ENCODE measurements at regions not wholly inside any gene's neighbourhood (a gene's known extent, or its start where the extent isn't known, plus 50 kb on each side); places are given as distances from the start of the nearest gene placed in this dataset.

GRCh38 chr6:104421650-104422049 lies 438.1 kb downstream of the HACE1 start:
- DNase-seq (ENCODE audit: low spot score) (no peak), ATAC-seq (no peak)
- no peak overlapping the region for H3K27ac Mint-ChIP-seq
- H3K9me3 Mint-ChIP-seq, result peaks cover under 1% of the 10 kb centered on the region
- POLR2A ChIA-PET, result no interaction called here
- no peaks in the 10 kb centered on the region for H3K27me3 Mint-ChIP-seq (ENCODE audit: low read depth)
- CTCF ChIA-PET, result no interaction called here
- no peaks in the 10 kb centered on the region for H3K4me1 Mint-ChIP-seq
- no peaks in the 10 kb centered on the region for H3K36me3 Mint-ChIP-seq
- H3K4me3 Mint-ChIP-seq, result no peak overlapping the region
- TF ChIP-seq ZNF425 (CRISPR knock-in tag; conservative IDR thresholded peaks at IDR 0.05) (no peak), SOX15 (CRISPR knock-in tag; IDR thresholded peaks at IDR 0.05) (no peak)

DNA sequence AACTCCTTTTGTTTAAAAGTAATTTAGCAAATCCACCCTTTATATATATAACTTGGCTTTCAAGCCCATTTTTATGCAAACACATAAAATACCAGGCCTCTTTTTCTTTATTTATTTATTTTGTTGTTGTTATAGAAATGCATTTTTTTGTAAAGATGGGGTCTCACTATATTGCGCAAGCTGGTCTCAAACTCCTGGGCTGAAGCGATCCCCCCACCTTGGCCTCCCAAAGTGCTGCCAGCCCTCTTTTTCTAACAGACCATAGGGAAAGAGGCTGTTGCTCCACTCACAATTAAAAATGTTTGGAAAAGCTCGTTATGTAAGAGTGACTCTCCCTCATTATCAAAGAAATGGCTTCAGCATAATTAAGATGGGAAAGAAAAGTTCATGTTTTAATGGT lies 440.9 kb downstream of the HACE1 start:
- DNase-seq (ENCODE audit: low spot score) (no peak), ATAC-seq (no peak)
- no peaks in the 10 kb centered on the region for H3K36me3 Mint-ChIP-seq
- no peaks in the 10 kb centered on the region for H3K9me3 Mint-ChIP-seq
- no peaks in the 10 kb centered on the region; the same call in 1 of the 2 replicates for H3K4me1 Mint-ChIP-seq
- ChIA-PET POLR2A (no interaction called here), CTCF (interaction anchor here (0.6 kb wide), 1 partner anchor 1098 kb away, joined by 3 read pairs; no protein-coding TSS in a partner anchor)
- H3K4me3 Mint-ChIP-seq, result no peak overlapping the region
- H3K27ac Mint-ChIP-seq, result no peak overlapping the region
- TF ChIP-seq, protein P1, sequence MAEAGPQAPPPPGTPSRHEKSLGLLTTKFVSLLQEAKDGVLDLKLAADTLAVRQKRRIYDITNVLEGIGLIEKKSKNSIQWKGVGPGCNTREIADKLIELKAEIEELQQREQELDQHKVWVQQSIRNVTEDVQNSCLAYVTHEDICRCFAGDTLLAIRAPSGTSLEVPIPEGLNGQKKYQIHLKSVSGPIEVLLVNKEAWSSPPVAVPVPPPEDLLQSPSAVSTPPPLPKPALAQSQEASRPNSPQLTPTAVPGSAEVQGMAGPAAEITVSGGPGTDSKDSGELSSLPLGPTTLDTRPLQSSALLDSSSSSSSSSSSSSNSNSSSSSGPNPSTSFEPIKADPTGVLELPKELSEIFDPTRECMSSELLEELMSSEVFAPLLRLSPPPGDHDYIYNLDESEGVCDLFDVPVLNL (CRISPR knock-in tag; IDR thresholded peaks at IDR 0.05; ENCODE audit: borderline replicate concordance, low read depth), result no peak
- TF ChIP-seq, protein P2, sequence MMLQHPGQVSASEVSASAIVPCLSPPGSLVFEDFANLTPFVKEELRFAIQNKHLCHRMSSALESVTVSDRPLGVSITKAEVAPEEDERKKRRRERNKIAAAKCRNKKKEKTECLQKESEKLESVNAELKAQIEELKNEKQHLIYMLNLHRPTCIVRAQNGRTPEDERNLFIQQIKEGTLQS (CRISPR knock-in tag; conservative IDR thresholded peaks at IDR 0.05), result no peak
- TF ChIP-seq GRHL2 (CRISPR knock-in tag; IDR thresholded peaks at IDR 0.05; ENCODE audit: insufficient replicate concordance, severe bottlenecking), result no peak
- no peak for TF ChIP-seq CDX4 (CRISPR knock-in tag; IDR thresholded peaks at IDR 0.05; ENCODE audit: borderline replicate concordance)
- TF ChIP-seq, protein P3, sequence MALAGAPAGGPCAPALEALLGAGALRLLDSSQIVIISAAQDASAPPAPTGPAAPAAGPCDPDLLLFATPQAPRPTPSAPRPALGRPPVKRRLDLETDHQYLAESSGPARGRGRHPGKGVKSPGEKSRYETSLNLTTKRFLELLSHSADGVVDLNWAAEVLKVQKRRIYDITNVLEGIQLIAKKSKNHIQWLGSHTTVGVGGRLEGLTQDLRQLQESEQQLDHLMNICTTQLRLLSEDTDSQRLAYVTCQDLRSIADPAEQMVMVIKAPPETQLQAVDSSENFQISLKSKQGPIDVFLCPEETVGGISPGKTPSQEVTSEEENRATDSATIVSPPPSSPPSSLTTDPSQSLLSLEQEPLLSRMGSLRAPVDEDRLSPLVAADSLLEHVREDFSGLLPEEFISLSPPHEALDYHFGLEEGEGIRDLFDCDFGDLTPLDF (CRISPR knock-in tag; IDR thresholded peaks at IDR 0.05), result no peak
- no peak for TF ChIP-seq ZNF281 (CRISPR knock-in tag; IDR thresholded peaks at IDR 0.05)
- TF ChIP-seq ZNF232 (CRISPR knock-in tag; IDR thresholded peaks at IDR 0.05), result no peak
- TF ChIP-seq KAT7 (CRISPR knock-in tag; IDR thresholded peaks at IDR 0.05; ENCODE audit: borderline replicate concordance), result no peak
- no peak for TF ChIP-seq ZNF396 (CRISPR knock-in tag; IDR thresholded peaks at IDR 0.05; ENCODE audit: borderline replicate concordance)
- TF ChIP-seq EMX1 (CRISPR knock-in tag; IDR thresholded peaks at IDR 0.05), result no peak
- no peak for TF ChIP-seq ESRRA (CRISPR knock-in tag; IDR thresholded peaks at IDR 0.05; ENCODE audit: borderline replicate concordance)
- no peak for TF ChIP-seq TCF7 (CRISPR knock-in tag; IDR thresholded peaks at IDR 0.05; ENCODE audit: low read depth)
- H3K27me3 Mint-ChIP-seq (ENCODE audit: low read depth), result no peaks in the 10 kb centered on the region

GRCh38 chr6:104418125-104418524 lies 441.6 kb downstream of the HACE1 start:
- CTCF ChIA-PET, result no interaction called here
- no peak overlapping the region for H3K27ac Mint-ChIP-seq
- H3K4me3 Mint-ChIP-seq, result no peak overlapping the region
- H3K4me1 Mint-ChIP-seq, result peaks cover 4% of the 10 kb centered on the region; the same call in 1 of the 2 replicates
- H3K9me3 Mint-ChIP-seq, result no peaks in the 10 kb centered on the region
- ATAC-seq (no peak), DNase-seq (ENCODE audit: low spot score) (no peak)
- H3K27me3 Mint-ChIP-seq (ENCODE audit: low read depth), result no peaks in the 10 kb centered on the region
- POLR2A ChIA-PET, result no interaction called here
- no peaks in the 10 kb centered on the region for H3K36me3 Mint-ChIP-seq
- TF ChIP-seq ZSCAN18 (CRISPR knock-in tag; IDR thresholded peaks at IDR 0.05), result no peak
- TF ChIP-seq GTF2I (CRISPR knock-in tag; conservative IDR thresholded peaks at IDR 0.05), result no peak
- no peak for TF ChIP-seq STAT6 (CRISPR knock-in tag; conservative IDR thresholded peaks at IDR 0.05; ENCODE audit: low read depth)

Data from WTC11 (cell line).